ENCODE measurements at regions not wholly inside any gene's neighbourhood (a gene's known extent, or its start where the extent isn't known, plus 50 kb on each side); places are given as distances from the start of the nearest gene placed in this dataset.

GRCh38 chr11:62034036-62034338 is 66.6 kb upstream of the FTH1 start:
- no peaks in the 10 kb centered on the region for H3K4me1 ChIP-seq (ENCODE audit: control insufficient read depth, extremely low read depth, insufficient read depth, low read length)
- H3K79me2 ChIP-seq (ENCODE audit: control insufficient read depth, insufficient read depth, low read length) = no peaks in the 10 kb centered on the region
- H3K9me3 ChIP-seq (ENCODE audit: control insufficient read depth, insufficient read depth, low read depth, low read length) = no peaks in the 10 kb centered on the region
- DNase-seq (ENCODE audit: low read depth in 2 of 2) = no peak
- no peaks in the 10 kb centered on the region for H3K36me3 ChIP-seq (ENCODE audit: control insufficient read depth, insufficient read depth, low read length)
- no peak overlapping the region for H3K4me3 ChIP-seq (replicated peaks in 1 of 4; ENCODE audit: control extremely low read depth in 1 of 4, insufficient read depth in 1 of 4, low read depth in 3 of 4, low read length in 4 of 4)
- no peaks in the 10 kb centered on the region for H3K27me3 ChIP-seq (ENCODE audit: control insufficient read depth, insufficient read depth, low read length)
- H3K9ac ChIP-seq (ENCODE audit: insufficient read depth, low read length) = no peak overlapping the region
- H3K27ac ChIP-seq (ENCODE audit: insufficient read depth, low read length) = no peak overlapping the region
- no peak overlapping the region for H3K4me2 ChIP-seq (ENCODE audit: extremely low read depth, insufficient read depth, low read length)
- TF ChIP-seq EZH2 (IDR thresholded peaks at IDR 0.05; ENCODE audit: low read length, missing control alignments) (no peak), CTCF (conservative IDR thresholded peaks at IDR 0.05 in 1 of 2, IDR thresholded peaks at IDR 0.05 in 1 of 2; ENCODE audit: low read depth in 1 of 2, low read length in 2 of 2) (no peak)
- no peak overlapping the region for H2AFZ ChIP-seq (ENCODE audit: low read length)
- no peaks in the 10 kb centered on the region for H4K20me1 ChIP-seq (ENCODE audit: control insufficient read depth, extremely low read depth, insufficient read depth, low read length)

- H2AFZ ChIP-seq (ENCODE audit: low read length) = no peak overlapping the region
- no peaks in the 10 kb centered on the region for H4K20me1 ChIP-seq (ENCODE audit: control insufficient read depth, extremely low read depth, insufficient read depth, low read length)
- no peak overlapping the region for H3K9ac ChIP-seq (ENCODE audit: insufficient read depth, low read length)
- no peak for DNase-seq (ENCODE audit: low read depth in 2 of 2)
- no peaks in the 10 kb centered on the region for H3K4me1 ChIP-seq (ENCODE audit: control insufficient read depth, extremely low read depth, insufficient read depth, low read length)
- no peak overlapping the region for H3K4me3 ChIP-seq (replicated peaks in 1 of 4; ENCODE audit: control extremely low read depth in 1 of 4, insufficient read depth in 1 of 4, low read depth in 3 of 4, low read length in 4 of 4)
- H3K27me3 ChIP-seq (ENCODE audit: control insufficient read depth, insufficient read depth, low read length) = no peaks in the 10 kb centered on the region
- no peak overlapping the region for H3K27ac ChIP-seq (ENCODE audit: insufficient read depth, low read length)
- H3K36me3 ChIP-seq (ENCODE audit: control insufficient read depth, insufficient read depth, low read length) = no peaks in the 10 kb centered on the region
- H3K9me3 ChIP-seq (ENCODE audit: control insufficient read depth, insufficient read depth, low read depth, low read length) = no peaks in the 10 kb centered on the region
- no peaks in the 10 kb centered on the region for H3K79me2 ChIP-seq (ENCODE audit: control insufficient read depth, insufficient read depth, low read length)
- H3K4me2 ChIP-seq (ENCODE audit: extremely low read depth, insufficient read depth, low read length) = no peak overlapping the region
- TF ChIP-seq CTCF (conservative IDR thresholded peaks at IDR 0.05 in 1 of 2, IDR thresholded peaks at IDR 0.05 in 1 of 2; ENCODE audit: low read depth in 1 of 2, low read length in 2 of 2) (no peak), EZH2 (IDR thresholded peaks at IDR 0.05; ENCODE audit: low read length, missing control alignments) (no peak)
These were observed 66.0 kb upstream of the FTH1 start for GRCh38 chr11:62033191-62034035.

GRCh38 chr11:62030071-62030684 is 62.7 kb upstream of the FTH1 start:
- H3K36me3 ChIP-seq (ENCODE audit: control insufficient read depth, insufficient read depth, low read length) = no peaks in the 10 kb centered on the region
- no peak for TF ChIP-seq CTCF (conservative IDR thresholded peaks at IDR 0.05 in 1 of 2, IDR thresholded peaks at IDR 0.05 in 1 of 2; ENCODE audit: low read depth in 1 of 2, low read length in 2 of 2)
- TF ChIP-seq EZH2 (IDR thresholded peaks at IDR 0.05; ENCODE audit: low read length, missing control alignments) = no peak
- no peaks in the 10 kb centered on the region for H4K20me1 ChIP-seq (ENCODE audit: control insufficient read depth, extremely low read depth, insufficient read depth, low read length)
- H3K27me3 ChIP-seq (ENCODE audit: control insufficient read depth, insufficient read depth, low read length) = no peaks in the 10 kb centered on the region
- H3K27ac ChIP-seq (ENCODE audit: insufficient read depth, low read length) = no peak overlapping the region
- H2AFZ ChIP-seq (ENCODE audit: low read length) = no peak overlapping the region
- no peaks in the 10 kb centered on the region for H3K9me3 ChIP-seq (ENCODE audit: control insufficient read depth, insufficient read depth, low read depth, low read length)
- DNase-seq (ENCODE audit: low read depth in 2 of 2) = no peak
- no peak overlapping the region for H3K4me3 ChIP-seq (replicated peaks in 1 of 4; ENCODE audit: control extremely low read depth in 1 of 4, insufficient read depth in 1 of 4, low read depth in 3 of 4, low read length in 4 of 4)
- no peaks in the 10 kb centered on the region for H3K79me2 ChIP-seq (ENCODE audit: control insufficient read depth, insufficient read depth, low read length)
- H3K4me1 ChIP-seq (ENCODE audit: control insufficient read depth, extremely low read depth, insufficient read depth, low read length) = peaks cover 4% of the 10 kb centered on the region
- no peak overlapping the region for H3K4me2 ChIP-seq (ENCODE audit: extremely low read depth, insufficient read depth, low read length)
- H3K9ac ChIP-seq (ENCODE audit: insufficient read depth, low read length) = no peak overlapping the region

All from fibroblast of lung (primary cell).